Panc1 (cell line): ENCODE measurements at regions not wholly inside any gene's neighbourhood (a gene's known extent, or its start where the extent isn't known, plus 50 kb on each side); places are given as distances from the start of the nearest gene placed in this dataset.

Source experiments
- ATAC-seq: fragments of 200-7000 bp; cut with Tn5 transposase; 2 replicates; pipeline ENCODE4 v1.9.1; 2020; ENCODE audit warnings: mild to moderate bottlenecking, moderate library complexity
- BruUV-seq: library from RNA; stranded (reverse); fragments of 400-500 nt; replicated peaks from 2 replicates; lab custom pipeline; 2021; lab: Mats Ljungman, UMichigan
- CTCF ChIA-PET: fragments of 300-600 bp; sonication (Branson Sonifier 250); formaldehyde crosslinking; loops from one replicate; lab custom pipeline; 2022; ENCODE audit warnings: antibody characterized with exemption; lab: Charles Lee
- POLR2A ChIA-PET: fragments of 300-600 bp; sonication (Branson Sonifier 250); formaldehyde crosslinking; loops from one replicate; lab custom pipeline; 2022; ENCODE audit warnings: antibody characterized with exemption; lab: Charles Lee
- DNase-seq: peaks from one replicate; pipeline ENCODE4 v3.0.0-alpha.2; 2010; ENCODE audit warnings: low read depth, low spot score
- H3K27ac ChIP-seq: 2 replicates; pipeline ENCODE4 v1.5.1; 2011; ENCODE audit warnings: mild to moderate bottlenecking, low read length, inconsistent platforms
- H3K27me3 ChIP-seq: fragments of 200-500 bp; sonication (Bioruptor generic); 2 replicates; pipeline ENCODE4 v1.6.0; 2014; ENCODE audit warnings: low read length, inconsistent platforms; ENCODE audit not compliant: control insufficient read depth, insufficient read depth
- H3K36me3 ChIP-seq: fragments of 200-500 bp; sonication (Bioruptor generic); 2 replicates; pipeline ENCODE4 v1.5.1; 2014; ENCODE audit warnings: inconsistent platforms, mild to moderate bottlenecking, low read length, moderate library complexity; ENCODE audit not compliant: control insufficient read depth, insufficient read depth
- H3K4me1 ChIP-seq: 2 replicates; pipeline ENCODE4 v1.5.1; 2011; ENCODE audit warnings: inconsistent platforms, mild to moderate bottlenecking, low read length, moderate library complexity; ENCODE audit not compliant: control insufficient read depth, insufficient read depth
- H3K4me3 ChIP-seq, 2 experiments: 2 replicates each; pipeline ENCODE4 v1.5.1; 2011 to 2012; ENCODE audit warnings: low read depth in 2 of 2, low read length in 2 of 2, mild to moderate bottlenecking in 2 of 2, inconsistent platforms in 1 of 2, moderate library complexity in 1 of 2
- H3K9me3 ChIP-seq: fragments of 200-500 bp; sonication (Bioruptor generic); 2 replicates; pipeline ENCODE4 v1.5.1; 2014; ENCODE audit warnings: low read depth, mild to moderate bottlenecking, inconsistent platforms, low read length, moderate library complexity; ENCODE audit not compliant: control insufficient read depth, insufficient read depth
- POLR2AphosphoS5 ChIP-seq: IDR thresholded peaks from 2 replicates; pipeline ENCODE4 v1.6.1; 2012; ENCODE audit warnings: mild to moderate bottlenecking, low read depth, low read length, moderate library complexity
- SIN3A ChIP-seq: IDR thresholded peaks from 2 replicates; pipeline ENCODE4 v1.6.1; 2012; ENCODE audit warnings: low read depth, mild to moderate bottlenecking, low read length, moderate library complexity, borderline replicate concordance; ENCODE audit not compliant: insufficient read depth
- TCF7L2 ChIP-seq: IDR thresholded peaks from 2 replicates; pipeline ENCODE4 v1.6.1; 2011; ENCODE audit warnings: mild to moderate bottlenecking, low read depth, low read length, inconsistent platforms
- in situ Hi-C: cut with HindIII; loops from 2 replicates; pipeline ENCODE4 v1.10.0; 2016; ENCODE audit warnings: low sequenced_read_pairs, low pct_unique_long_range_greater_than_20kb
- intact Hi-C: fragments of 100-400 bp; cut with micrococcal nuclease; formaldehyde crosslinking; loops from one replicate; pipeline ENCODE4 v1.10.0; 2022; ENCODE audit not compliant: unreplicated experiment
- TF ChIP-seq, protein P1 (sequence below): fragments of 450-650 bp; IDR thresholded peaks from 2 replicates; pipeline ENCODE4 v1.5.1; 2017; ENCODE audit warnings: mild to moderate bottlenecking
- TF ChIP-seq, protein P2 (sequence below), 2 experiments: IDR thresholded peaks; 2 replicates each; pipeline ENCODE4 v1.6.1; 2011 to 2012; ENCODE audit warnings: low read depth in 2 of 2, control low read depth in 1 of 2, low read length in 1 of 2, mild to moderate bottlenecking in 1 of 2, moderate library complexity in 1 of 2; ENCODE audit not compliant: insufficient read depth in 1 of 2

DNA sequence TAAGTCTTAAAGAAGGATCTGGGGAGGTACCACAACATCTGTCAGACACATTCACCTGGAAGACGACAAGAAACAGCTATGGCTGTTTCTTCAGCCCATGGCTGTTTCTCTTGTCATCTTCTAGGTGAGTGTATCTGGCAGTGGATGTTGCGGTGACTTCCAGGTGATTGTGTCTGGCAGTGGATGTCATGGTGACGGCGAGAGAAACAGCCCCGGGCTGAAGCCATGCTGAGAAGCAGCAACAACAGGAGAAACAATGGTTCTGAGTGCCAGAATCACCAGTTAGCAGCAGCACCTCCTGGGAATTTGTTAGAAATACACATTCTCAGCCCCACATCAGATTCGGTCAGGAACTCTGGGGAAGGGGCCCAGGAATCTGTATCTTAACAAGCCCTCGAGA, 68.6 kb upstream of the SYPL1 start:
- in situ Hi-C loops: no loop called here
- CTCF ChIA-PET: no interaction called here
- Histone ChIP-seq H3K36me3 (no peaks in the 10 kb centered on the region), H3K4me3 (no peak overlapping the region), H3K27me3 (no peaks in the 10 kb centered on the region), H3K27ac (no peak overlapping the region; the same call in 1 of the 2 replicates), H3K4me1 (peaks cover 6% of the 10 kb centered on the region), H3K9me3 (no peaks in the 10 kb centered on the region)
- TF ChIP-seq, protein P1, sequence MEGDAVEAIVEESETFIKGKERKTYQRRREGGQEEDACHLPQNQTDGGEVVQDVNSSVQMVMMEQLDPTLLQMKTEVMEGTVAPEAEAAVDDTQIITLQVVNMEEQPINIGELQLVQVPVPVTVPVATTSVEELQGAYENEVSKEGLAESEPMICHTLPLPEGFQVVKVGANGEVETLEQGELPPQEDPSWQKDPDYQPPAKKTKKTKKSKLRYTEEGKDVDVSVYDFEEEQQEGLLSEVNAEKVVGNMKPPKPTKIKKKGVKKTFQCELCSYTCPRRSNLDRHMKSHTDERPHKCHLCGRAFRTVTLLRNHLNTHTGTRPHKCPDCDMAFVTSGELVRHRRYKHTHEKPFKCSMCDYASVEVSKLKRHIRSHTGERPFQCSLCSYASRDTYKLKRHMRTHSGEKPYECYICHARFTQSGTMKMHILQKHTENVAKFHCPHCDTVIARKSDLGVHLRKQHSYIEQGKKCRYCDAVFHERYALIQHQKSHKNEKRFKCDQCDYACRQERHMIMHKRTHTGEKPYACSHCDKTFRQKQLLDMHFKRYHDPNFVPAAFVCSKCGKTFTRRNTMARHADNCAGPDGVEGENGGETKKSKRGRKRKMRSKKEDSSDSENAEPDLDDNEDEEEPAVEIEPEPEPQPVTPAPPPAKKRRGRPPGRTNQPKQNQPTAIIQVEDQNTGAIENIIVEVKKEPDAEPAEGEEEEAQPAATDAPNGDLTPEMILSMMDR: no peak
- TF ChIP-seq POLR2AphosphoS5 (no peak), TCF7L2 (no peak), SIN3A (no peak)
- TF ChIP-seq, protein P2, sequence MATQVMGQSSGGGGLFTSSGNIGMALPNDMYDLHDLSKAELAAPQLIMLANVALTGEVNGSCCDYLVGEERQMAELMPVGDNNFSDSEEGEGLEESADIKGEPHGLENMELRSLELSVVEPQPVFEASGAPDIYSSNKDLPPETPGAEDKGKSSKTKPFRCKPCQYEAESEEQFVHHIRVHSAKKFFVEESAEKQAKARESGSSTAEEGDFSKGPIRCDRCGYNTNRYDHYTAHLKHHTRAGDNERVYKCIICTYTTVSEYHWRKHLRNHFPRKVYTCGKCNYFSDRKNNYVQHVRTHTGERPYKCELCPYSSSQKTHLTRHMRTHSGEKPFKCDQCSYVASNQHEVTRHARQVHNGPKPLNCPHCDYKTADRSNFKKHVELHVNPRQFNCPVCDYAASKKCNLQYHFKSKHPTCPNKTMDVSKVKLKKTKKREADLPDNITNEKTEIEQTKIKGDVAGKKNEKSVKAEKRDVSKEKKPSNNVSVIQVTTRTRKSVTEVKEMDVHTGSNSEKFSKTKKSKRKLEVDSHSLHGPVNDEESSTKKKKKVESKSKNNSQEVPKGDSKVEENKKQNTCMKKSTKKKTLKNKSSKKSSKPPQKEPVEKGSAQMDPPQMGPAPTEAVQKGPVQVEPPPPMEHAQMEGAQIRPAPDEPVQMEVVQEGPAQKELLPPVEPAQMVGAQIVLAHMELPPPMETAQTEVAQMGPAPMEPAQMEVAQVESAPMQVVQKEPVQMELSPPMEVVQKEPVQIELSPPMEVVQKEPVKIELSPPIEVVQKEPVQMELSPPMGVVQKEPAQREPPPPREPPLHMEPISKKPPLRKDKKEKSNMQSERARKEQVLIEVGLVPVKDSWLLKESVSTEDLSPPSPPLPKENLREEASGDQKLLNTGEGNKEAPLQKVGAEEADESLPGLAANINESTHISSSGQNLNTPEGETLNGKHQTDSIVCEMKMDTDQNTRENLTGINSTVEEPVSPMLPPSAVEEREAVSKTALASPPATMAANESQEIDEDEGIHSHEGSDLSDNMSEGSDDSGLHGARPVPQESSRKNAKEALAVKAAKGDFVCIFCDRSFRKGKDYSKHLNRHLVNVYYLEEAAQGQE (IDR thresholded peaks at IDR 0.05; ENCODE audit: insufficient read depth in 1 of 2, low read depth in 2 of 2, low read length in 1 of 2): no peak
- ATAC-seq (no peak), DNase-seq (no peak)
- POLR2A ChIA-PET: no interaction called here
- intact Hi-C loops: no loop called here
- BruUV-seq: no TSS peak

DNA sequence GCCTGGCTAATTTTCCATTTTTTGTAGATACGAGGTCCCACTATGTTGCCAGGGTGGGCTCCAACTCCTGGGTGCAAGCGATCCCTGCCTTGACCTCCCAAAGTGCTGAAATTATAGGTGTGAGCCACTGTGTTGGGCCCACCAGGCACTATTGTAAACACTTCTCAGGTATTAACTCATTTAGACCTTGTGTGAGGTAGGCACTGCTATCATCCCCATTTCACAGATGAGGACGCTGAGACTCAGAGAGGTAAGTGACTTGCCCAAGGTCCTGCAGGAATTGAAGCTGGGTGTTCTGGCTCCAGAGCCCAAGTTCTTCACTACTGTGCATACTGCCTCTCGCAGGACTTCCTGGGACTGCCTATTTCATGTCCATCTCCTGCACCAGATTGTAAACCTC, 67.1 kb upstream of the SYPL1 start:
- TF ChIP-seq TCF7L2 (no peak), POLR2AphosphoS5 (no peak), SIN3A (no peak)
- TF ChIP-seq, protein P1: no peak
- TF ChIP-seq, protein P2 (IDR thresholded peaks at IDR 0.05; ENCODE audit: insufficient read depth in 1 of 2, low read depth in 2 of 2, low read length in 1 of 2): no peak
- BruUV-seq: no TSS peak
- in situ Hi-C loops: no loop called here
- Histone ChIP-seq H3K27me3 (no peaks in the 10 kb centered on the region), H3K27ac (peak overlapping the region; percentile 9; the same call in 1 of the 2 replicates), H3K9me3 (no peaks in the 10 kb centered on the region), H3K4me3 (no peak overlapping the region), H3K36me3 (no peaks in the 10 kb centered on the region), H3K4me1 (peaks cover 6% of the 10 kb centered on the region)
- intact Hi-C loops: loop anchor here (5.0 kb wide), 2 partner anchors 103 to 483 kb away; partner anchors contain the start of genes CCDC71L and NAMPT
- POLR2A ChIA-PET: no interaction called here
- DNase-seq: no peak
- no peak for ATAC-seq
- CTCF ChIA-PET: interaction anchor here (0.6 to 1.7 kb wide), 3 partner anchors 91 to 283 kb away, joined by 3 to 5 read pairs (median 3); no protein-coding TSS in a partner anchor
